ENCODE measurements at regions not wholly inside any gene's neighbourhood (a gene's known extent, or its start where the extent isn't known, plus 50 kb on each side); places are given as distances from the start of the nearest gene placed in this dataset.

DNA sequence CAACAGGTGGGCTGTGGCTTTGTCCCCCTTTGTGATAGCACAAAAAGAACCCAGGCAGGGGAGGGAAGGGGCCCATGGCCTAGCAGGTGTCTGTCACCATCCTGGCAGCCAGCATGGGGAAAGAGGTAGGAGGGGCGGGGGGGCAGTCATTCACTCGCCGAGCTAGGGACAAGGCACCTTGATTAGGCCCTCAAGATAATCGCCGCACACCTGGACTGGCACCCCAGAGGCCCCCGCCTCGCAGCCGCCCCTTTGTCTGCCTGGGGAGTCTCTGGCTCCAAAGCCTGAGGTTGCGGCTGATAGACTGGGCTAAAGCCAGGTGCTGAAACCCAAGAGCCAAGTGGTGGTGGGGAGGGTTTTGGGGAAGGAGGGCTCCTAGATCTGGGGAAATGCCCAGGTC is 151.2 kb upstream of the PCBD1 start:
- Histone ChIP-seq H3K4me3 (no peak overlapping the region), H3K27ac (no peak overlapping the region), H3K4me1 (no peaks in the 10 kb centered on the region), H3K9me3 (no peaks in the 10 kb centered on the region), H3K36me3 (no peaks in the 10 kb centered on the region), H3K27me3 (no peaks in the 10 kb centered on the region)
- intact Hi-C loops (cut with DNase I): no loop called here
- TF ChIP-seq, protein P1, sequence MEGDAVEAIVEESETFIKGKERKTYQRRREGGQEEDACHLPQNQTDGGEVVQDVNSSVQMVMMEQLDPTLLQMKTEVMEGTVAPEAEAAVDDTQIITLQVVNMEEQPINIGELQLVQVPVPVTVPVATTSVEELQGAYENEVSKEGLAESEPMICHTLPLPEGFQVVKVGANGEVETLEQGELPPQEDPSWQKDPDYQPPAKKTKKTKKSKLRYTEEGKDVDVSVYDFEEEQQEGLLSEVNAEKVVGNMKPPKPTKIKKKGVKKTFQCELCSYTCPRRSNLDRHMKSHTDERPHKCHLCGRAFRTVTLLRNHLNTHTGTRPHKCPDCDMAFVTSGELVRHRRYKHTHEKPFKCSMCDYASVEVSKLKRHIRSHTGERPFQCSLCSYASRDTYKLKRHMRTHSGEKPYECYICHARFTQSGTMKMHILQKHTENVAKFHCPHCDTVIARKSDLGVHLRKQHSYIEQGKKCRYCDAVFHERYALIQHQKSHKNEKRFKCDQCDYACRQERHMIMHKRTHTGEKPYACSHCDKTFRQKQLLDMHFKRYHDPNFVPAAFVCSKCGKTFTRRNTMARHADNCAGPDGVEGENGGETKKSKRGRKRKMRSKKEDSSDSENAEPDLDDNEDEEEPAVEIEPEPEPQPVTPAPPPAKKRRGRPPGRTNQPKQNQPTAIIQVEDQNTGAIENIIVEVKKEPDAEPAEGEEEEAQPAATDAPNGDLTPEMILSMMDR (IDR thresholded peaks at IDR 0.05): no peak
- no peak for DNase-seq (ENCODE audit: low spot score in 2 of 2)

DNA sequence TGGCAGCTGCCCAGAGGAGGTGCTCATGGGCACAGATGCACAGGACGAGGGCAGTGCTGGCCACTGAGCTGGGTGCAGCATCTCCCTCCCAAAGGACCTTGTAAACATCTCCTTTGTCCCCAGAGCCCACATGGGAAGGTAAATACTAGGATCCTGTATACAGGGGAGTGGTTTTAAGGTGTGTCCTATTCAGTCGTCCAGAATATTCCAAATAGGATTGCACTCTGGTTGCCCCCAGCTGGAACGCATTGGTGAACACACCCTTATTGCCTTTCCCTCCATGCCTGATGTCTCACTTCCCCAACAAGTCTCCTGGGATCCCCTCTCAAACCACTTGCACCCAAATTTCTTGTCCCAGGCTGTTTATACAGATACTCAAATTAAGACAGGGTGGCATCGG is 152.0 kb upstream of the PCBD1 start:
- Histone ChIP-seq H3K4me3 (no peak overlapping the region), H3K27ac (no peak overlapping the region), H3K4me1 (no peaks in the 10 kb centered on the region), H3K9me3 (no peaks in the 10 kb centered on the region), H3K36me3 (no peaks in the 10 kb centered on the region), H3K27me3 (no peaks in the 10 kb centered on the region)
- intact Hi-C loops (cut with DNase I): no loop called here
- no peak for DNase-seq (ENCODE audit: low spot score in 2 of 2)
- TF ChIP-seq, protein P1 (IDR thresholded peaks at IDR 0.05): no peak

DNA sequence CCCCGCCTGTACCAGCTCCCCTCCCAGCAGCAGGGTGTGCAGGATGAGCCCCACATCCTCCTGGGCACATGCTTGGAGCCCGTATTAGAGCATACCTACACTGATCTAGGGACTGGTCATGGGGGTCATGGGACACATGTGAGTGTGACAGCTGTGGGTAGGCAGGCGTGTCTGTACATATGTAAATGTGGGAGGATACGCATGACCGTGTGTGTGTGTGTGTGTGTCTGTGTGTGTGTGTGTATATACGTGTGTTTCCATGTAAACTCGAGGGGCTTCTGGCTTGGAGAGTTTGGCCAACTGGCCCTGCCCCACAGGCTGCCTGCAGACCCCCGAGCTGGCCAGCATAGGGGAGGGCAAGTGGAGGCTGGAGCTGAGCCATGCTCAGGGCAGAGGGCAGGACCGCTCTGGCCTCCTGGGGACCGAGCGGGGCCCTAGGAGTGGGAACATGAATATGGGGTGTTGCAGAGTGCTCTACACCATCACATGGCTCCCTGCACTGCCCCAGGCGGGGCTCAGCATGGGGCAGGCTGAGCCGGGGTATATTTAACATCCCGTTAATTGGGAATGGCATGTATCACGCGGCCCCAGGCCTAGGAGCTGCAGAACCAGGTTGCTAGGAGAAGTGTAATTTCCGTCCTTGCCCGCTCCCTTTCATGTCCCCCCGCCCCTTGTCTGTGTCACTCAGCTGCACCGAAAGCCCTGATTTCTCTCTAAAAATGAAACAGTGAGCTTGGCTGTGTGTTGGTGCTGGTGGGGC is 152.7 kb upstream of the PCBD1 start:
- Histone ChIP-seq H3K9me3 (no peaks in the 10 kb centered on the region), H3K4me1 (no peaks in the 10 kb centered on the region), H3K27ac (no peak overlapping the region), H3K4me3 (no peak overlapping the region), H3K36me3 (no peaks in the 10 kb centered on the region), H3K27me3 (no peaks in the 10 kb centered on the region)
- TF ChIP-seq, protein P1 (IDR thresholded peaks at IDR 0.05): no peak
- DNase-seq (ENCODE audit: low spot score in 2 of 2): no peak
- intact Hi-C loops (cut with DNase I): no loop called here

DNA sequence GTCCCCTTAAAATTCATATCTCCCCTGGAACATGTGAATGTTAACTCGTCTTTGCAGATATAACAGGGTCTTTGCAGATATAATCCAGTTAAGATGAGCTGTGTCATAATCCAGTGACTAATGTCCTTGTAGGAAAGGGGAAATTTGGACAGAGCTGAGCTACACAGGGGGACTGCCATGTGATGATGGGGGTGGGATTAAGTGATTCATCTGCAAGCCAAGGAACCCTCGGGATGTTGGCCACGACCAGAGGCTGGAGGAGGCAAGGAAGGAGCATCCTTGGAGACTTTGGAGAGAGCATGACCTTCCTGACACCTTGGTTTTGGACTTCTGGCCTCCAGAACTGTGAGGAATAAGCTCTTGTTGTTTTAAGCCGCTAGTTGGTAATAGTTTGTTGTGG is 153.9 kb upstream of the PCBD1 start:
- TF ChIP-seq, protein P1 (IDR thresholded peaks at IDR 0.05): no peak
- intact Hi-C loops (cut with DNase I): no loop called here

DNA sequence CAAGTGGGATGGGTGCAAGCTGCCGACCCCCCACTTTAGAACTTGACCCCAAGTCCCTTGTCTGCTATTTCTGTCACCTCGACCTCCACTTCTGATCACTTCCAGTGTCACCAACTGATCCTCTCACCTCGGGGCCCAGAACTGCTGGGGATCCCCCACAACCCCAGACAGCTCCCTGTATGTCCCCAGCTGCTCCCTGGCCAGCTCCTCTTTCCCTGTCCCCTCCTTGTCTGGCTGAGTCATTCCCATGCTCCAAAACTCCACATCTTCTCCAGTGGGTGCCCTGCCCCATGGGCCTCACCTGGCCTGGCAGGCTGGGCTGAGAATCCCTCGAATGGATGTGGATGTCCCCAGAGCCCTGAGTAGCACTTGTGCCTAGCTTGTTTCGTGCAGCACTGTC is 154.3 kb upstream of the PCBD1 start:
- H3K27ac ChIP-seq: no peak overlapping the region
- no peak for DNase-seq (ENCODE audit: low spot score in 2 of 2)
- no peaks in the 10 kb centered on the region for H3K9me3 ChIP-seq
- H3K36me3 ChIP-seq: no peaks in the 10 kb centered on the region
- H3K4me3 ChIP-seq: no peak overlapping the region
- H3K4me1 ChIP-seq: no peaks in the 10 kb centered on the region
- intact Hi-C loops (cut with DNase I): no loop called here
- TF ChIP-seq, protein P1 (IDR thresholded peaks at IDR 0.05): no peak
- H3K27me3 ChIP-seq: no peaks in the 10 kb centered on the region

More for the DNA sequence above, 153.9 kb upstream of the PCBD1 start:
- no peak for DNase-seq (ENCODE audit: low spot score in 2 of 2)
- Histone ChIP-seq H3K4me3 (no peak overlapping the region), H3K4me1 (no peaks in the 10 kb centered on the region), H3K27me3 (no peaks in the 10 kb centered on the region), H3K9me3 (no peaks in the 10 kb centered on the region), H3K27ac (no peak overlapping the region), H3K36me3 (no peaks in the 10 kb centered on the region)

DNA sequence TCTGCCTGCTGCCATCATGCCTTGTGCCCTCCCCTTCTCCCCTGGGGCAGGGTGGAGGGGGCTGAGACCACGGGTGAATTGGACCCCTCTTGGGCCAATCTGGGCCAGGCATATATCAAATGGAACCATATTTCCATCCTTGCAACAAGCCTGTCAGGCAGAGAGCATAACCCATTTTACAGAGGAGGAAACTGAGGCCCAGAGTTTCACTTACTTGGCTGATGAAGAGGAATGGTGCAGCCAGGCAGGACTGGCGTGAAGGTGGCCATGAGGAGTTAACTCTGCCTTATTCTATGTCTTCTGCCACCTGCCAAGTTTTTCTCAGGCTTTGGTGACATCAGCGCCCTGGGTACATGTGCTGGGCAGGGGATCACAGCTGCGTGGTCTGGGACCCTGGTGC is 155.5 kb upstream of the PCBD1 start:
- Histone ChIP-seq H3K9me3 (no peaks in the 10 kb centered on the region), H3K27ac (no peak overlapping the region), H3K4me1 (no peaks in the 10 kb centered on the region), H3K27me3 (no peaks in the 10 kb centered on the region), H3K4me3 (no peak overlapping the region), H3K36me3 (no peaks in the 10 kb centered on the region)
- TF ChIP-seq, protein P1 (IDR thresholded peaks at IDR 0.05): no peak
- intact Hi-C loops (cut with DNase I): no loop called here
- DNase-seq (ENCODE audit: low spot score in 2 of 2): no peak
